ENCODE measurements at regions not wholly inside any gene's neighbourhood (a gene's known extent, or its start where the extent isn't known, plus 50 kb on each side); places are given as distances from the start of the nearest gene placed in this dataset.

DNA sequence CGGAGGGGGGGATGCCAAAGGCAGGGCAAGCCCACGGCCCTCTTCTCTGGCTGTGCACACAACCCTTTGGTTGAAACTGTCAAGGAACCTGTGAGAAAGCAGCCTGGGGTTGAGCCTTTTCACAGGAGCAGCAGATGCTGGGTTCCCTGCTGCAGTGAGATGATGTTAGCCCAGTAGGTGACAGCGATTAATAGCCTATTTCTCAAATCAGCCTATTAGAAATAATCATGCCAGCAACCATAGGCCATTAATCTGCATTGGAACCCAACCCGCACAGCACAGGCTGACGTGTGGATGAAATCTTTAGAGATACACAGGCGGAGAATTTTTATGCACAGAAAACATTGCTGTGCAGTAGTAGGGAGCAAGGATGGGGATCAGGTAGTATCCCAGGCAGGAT, 637.5 kb downstream of the AJAP1 start:
- Histone ChIP-seq H3K4me1 (ENCODE audit: control insufficient read depth in 2 of 2, insufficient read depth in 2 of 2, low read length in 2 of 2) (no peaks in the 10 kb centered on the region), H3K36me3 (replicated peaks in 1 of 2; ENCODE audit: control extremely low read depth in 1 of 2, control insufficient read depth in 1 of 2, extremely low read depth in 1 of 2, insufficient read depth in 2 of 2, low read length in 1 of 2) (no peaks in the 10 kb centered on the region), H3K9me3 (ENCODE audit: control extremely low read depth in 1 of 3, control insufficient read depth in 2 of 3, insufficient read depth in 1 of 3, low read length in 2 of 3) (peaks cover 0 to 16% (median 0%) of the 10 kb centered on the region in 3 donors), H3K4me3 (ENCODE audit: control extremely low read depth in 1 of 5, extremely low read depth in 1 of 5, insufficient read depth in 1 of 5, low read depth in 2 of 5, low read length in 4 of 5) (no peak overlapping the region), H4K20me1 (ENCODE audit: control insufficient read depth, insufficient read depth, low read length, poor library complexity, severe bottlenecking) (no peaks in the 10 kb centered on the region), H3K79me2 (ENCODE audit: control insufficient read depth, insufficient read depth, low read length) (no peaks in the 10 kb centered on the region), H3K4me2 (replicated peaks; ENCODE audit: low read depth, low read length, poor library complexity, severe bottlenecking) (no peak overlapping the region), H3K9ac (ENCODE audit: low read length) (no peak overlapping the region), H3K27me3 (replicated peaks in 1 of 4; ENCODE audit: control extremely low read depth in 1 of 4, control insufficient read depth in 3 of 4, insufficient read depth in 4 of 4, low read length in 3 of 4) (no peaks in the 10 kb centered on the region), H2AFZ (ENCODE audit: insufficient read depth, low read depth, low read length, poor library complexity, severe bottlenecking) (no peak overlapping the region), H3K27ac (ENCODE audit: low read length in 2 of 2) (no peak overlapping the region)
- H3K27ac Mint-ChIP-seq, result no peak overlapping the region
- ATAC-seq (ENCODE audit: low read depth) (no peak), DNase-seq (no peak)
- ChIA-PET POLR2A (no interaction called here), CTCF (no interaction called here)
- H3K4me3 Mint-ChIP-seq, result no peak overlapping the region
- WGBS (ENCODE audit: insufficient coverage), result 77% methylated on average over 4 of the region's 6 CpGs
- intact Hi-C loops (cut with micrococcal nuclease), result no loop called here
- no peaks in the 10 kb centered on the region for H3K27me3 Mint-ChIP-seq
- no peak for TF ChIP-seq EZH2 (IDR thresholded peaks at IDR 0.05; ENCODE audit: borderline replicate concordance, insufficient read depth, low read depth, low read length, poor library complexity, severe bottlenecking)
- TF ChIP-seq, protein P1, sequence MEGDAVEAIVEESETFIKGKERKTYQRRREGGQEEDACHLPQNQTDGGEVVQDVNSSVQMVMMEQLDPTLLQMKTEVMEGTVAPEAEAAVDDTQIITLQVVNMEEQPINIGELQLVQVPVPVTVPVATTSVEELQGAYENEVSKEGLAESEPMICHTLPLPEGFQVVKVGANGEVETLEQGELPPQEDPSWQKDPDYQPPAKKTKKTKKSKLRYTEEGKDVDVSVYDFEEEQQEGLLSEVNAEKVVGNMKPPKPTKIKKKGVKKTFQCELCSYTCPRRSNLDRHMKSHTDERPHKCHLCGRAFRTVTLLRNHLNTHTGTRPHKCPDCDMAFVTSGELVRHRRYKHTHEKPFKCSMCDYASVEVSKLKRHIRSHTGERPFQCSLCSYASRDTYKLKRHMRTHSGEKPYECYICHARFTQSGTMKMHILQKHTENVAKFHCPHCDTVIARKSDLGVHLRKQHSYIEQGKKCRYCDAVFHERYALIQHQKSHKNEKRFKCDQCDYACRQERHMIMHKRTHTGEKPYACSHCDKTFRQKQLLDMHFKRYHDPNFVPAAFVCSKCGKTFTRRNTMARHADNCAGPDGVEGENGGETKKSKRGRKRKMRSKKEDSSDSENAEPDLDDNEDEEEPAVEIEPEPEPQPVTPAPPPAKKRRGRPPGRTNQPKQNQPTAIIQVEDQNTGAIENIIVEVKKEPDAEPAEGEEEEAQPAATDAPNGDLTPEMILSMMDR (IDR thresholded peaks at IDR 0.05), result no peak
- no peaks in the 10 kb centered on the region for H3K4me1 Mint-ChIP-seq
- no peaks in the 10 kb centered on the region for H3K9me3 Mint-ChIP-seq (ENCODE audit: insufficient read depth)

DNA sequence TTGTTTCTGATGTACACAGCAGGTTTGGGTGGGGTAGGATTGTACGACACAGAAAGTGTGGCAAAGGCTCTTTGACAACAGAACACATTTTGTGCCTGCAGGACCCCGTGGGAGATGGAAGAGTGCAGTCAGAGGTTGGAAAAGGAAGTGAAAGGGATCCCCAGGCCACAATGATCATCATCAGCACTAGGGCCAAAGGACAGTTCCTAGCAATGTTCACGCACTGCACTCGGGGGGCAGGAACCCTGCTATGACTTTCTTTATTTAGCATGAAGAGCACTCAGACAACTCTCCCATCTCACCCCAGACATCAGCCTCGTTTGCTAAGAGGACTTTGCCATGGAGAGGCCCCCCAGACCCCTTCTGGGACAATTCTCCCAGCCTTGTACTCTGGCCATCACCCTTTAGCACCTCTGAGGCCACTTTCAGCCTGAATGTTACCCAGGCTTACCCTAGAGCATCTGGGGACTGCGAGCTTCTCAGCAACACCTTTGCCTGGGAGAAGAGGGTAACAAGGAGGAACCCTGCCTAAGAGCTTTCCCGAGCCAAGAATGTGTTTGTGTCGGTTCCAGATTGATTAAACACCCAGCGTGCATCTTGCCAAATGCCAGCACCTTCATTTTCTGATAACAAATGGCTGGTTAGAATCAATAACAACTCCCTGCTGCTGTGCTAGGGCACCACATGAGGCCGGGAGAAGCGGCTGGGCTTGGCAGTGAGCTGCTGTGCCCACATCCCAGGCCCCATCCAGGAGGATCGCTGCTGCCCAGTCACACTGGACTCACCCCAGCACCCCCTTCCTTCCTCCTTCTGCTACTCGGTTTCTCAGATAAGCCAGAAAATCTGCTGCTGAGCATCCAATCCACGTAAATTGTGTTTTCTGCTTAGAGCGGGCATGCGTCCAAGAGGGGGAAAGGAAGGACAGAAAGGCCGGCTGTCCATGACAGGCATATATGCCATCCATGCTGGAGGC, 633.1 kb downstream of the AJAP1 start:
- Mint-ChIP-seq H3K9me3 (ENCODE audit: insufficient read depth) (no peaks in the 10 kb centered on the region), H3K4me1 (no peaks in the 10 kb centered on the region), H3K27ac (no peak overlapping the region), H3K4me3 (no peak overlapping the region), H3K27me3 (peaks cover 5% of the 10 kb centered on the region)
- no peak overlapping the region for H3K4me2 ChIP-seq (replicated peaks; ENCODE audit: low read depth, low read length, poor library complexity, severe bottlenecking)
- H2AFZ ChIP-seq (ENCODE audit: insufficient read depth, low read depth, low read length, poor library complexity, severe bottlenecking), result no peak overlapping the region
- 66% methylated on average over 17 of the region's 17 CpGs for WGBS (ENCODE audit: insufficient coverage)
- H3K9me3 ChIP-seq (ENCODE audit: control extremely low read depth in 1 of 3, control insufficient read depth in 2 of 3, insufficient read depth in 1 of 3, low read length in 2 of 3), result peaks cover 0 to 18% (median 0%) of the 10 kb centered on the region in 3 donors
- H3K4me1 ChIP-seq (ENCODE audit: control insufficient read depth in 2 of 2, insufficient read depth in 2 of 2, low read length in 2 of 2), result no peaks in the 10 kb centered on the region
- no peaks in the 10 kb centered on the region for H3K36me3 ChIP-seq (replicated peaks in 1 of 2; ENCODE audit: control extremely low read depth in 1 of 2, control insufficient read depth in 1 of 2, extremely low read depth in 1 of 2, insufficient read depth in 2 of 2, low read length in 1 of 2)
- ChIA-PET CTCF (no interaction called here), POLR2A (no interaction called here)
- no peaks in the 10 kb centered on the region for H3K27me3 ChIP-seq (replicated peaks in 1 of 4; ENCODE audit: control extremely low read depth in 1 of 4, control insufficient read depth in 3 of 4, insufficient read depth in 4 of 4, low read length in 3 of 4)
- no peak overlapping the region for H3K4me3 ChIP-seq (ENCODE audit: control extremely low read depth in 1 of 5, extremely low read depth in 1 of 5, insufficient read depth in 1 of 5, low read depth in 2 of 5, low read length in 4 of 5)
- H3K27ac ChIP-seq (ENCODE audit: low read length in 2 of 2), result no peak overlapping the region
- TF ChIP-seq EZH2 (IDR thresholded peaks at IDR 0.05; ENCODE audit: borderline replicate concordance, insufficient read depth, low read depth, low read length, poor library complexity, severe bottlenecking), result no peak
- TF ChIP-seq, protein P1 (IDR thresholded peaks at IDR 0.05), result no peak
- H3K79me2 ChIP-seq (ENCODE audit: control insufficient read depth, insufficient read depth, low read length), result no peaks in the 10 kb centered on the region
- intact Hi-C loops (cut with micrococcal nuclease), result no loop called here
- ATAC-seq (ENCODE audit: low read depth) (no peak), DNase-seq (no peak)
- H3K9ac ChIP-seq (ENCODE audit: low read length), result no peak overlapping the region
- H4K20me1 ChIP-seq (ENCODE audit: control insufficient read depth, insufficient read depth, low read length, poor library complexity, severe bottlenecking), result no peaks in the 10 kb centered on the region
